NCI-H446 treated with DMSO at 0.1 percent for 48 hours (cell line): ENCODE measurements at regions not wholly inside any gene's neighbourhood (a gene's known extent, or its start where the extent isn't known, plus 50 kb on each side); places are given as distances from the start of the nearest gene placed in this dataset.

Experiments
- DNase-seq: peaks from one replicate; lab custom pipeline; 2025; lab: John Stamatoyannopoulos, UW

DNA sequence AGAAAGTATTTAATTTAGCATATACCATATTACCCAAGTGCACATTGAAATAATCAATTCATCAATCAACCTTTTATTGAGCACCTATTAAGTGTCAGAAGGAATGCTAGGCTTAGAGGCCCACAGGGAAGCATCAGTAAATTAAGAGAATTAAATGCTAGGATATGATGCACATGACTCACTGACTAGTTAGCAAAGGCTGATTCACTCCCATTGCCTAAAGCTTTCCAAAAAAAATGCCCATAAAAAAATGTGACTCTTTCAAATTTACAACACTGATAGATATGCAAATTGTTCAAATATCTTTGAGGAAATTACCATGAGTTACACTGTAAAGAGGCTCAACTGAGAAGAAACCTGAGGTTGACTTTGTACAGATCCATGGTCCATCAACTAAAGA lies 883.3 kb downstream of the CDH11 start:
- no peak for DNase-seq

GRCh38 chr16:64236316-64236715 lies 885.5 kb downstream of the CDH11 start:
- no peak for DNase-seq

- no peak for DNase-seq
These were observed 887.7 kb downstream of the CDH11 start for GRCh38 chr16:64234200-64234599.

DNA sequence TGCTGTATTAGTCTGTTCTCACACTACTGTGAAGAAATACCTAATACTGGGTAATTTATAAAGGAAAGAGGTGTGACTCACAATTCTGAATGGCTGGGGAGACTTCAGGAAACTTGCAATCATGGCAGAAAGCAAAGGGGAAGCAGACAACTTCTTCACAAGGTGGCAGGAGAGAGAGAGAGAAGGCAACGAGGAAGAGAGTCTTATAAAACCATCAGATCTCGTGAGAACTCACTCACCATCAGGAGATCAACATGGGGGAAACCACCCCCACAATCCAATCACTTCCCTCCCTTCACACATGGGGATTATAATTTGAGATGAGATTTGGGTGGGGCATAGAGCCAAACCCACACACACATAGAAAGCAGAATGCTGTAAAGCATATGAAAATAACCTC lies 896.2 kb downstream of the CDH11 start:
- DNase-seq = no peak

GRCh38 chr16:64225036-64225435 lies 896.8 kb downstream of the CDH11 start:
- no peak for DNase-seq

GRCh38 chr16:64217789-64218535 lies 903.9 kb downstream of the CDH11 start:
- no peak for DNase-seq

- DNase-seq = no peak
These were observed 906.1 kb downstream of the CDH11 start for GRCh38 chr16:64215730-64216129.

GRCh38 chr16:64211331-64211730 lies 910.5 kb downstream of the CDH11 start:
- no peak for DNase-seq

- no peak for DNase-seq
These were observed 915.0 kb downstream of the CDH11 start for GRCh38 chr16:64206862-64207261.

DNA sequence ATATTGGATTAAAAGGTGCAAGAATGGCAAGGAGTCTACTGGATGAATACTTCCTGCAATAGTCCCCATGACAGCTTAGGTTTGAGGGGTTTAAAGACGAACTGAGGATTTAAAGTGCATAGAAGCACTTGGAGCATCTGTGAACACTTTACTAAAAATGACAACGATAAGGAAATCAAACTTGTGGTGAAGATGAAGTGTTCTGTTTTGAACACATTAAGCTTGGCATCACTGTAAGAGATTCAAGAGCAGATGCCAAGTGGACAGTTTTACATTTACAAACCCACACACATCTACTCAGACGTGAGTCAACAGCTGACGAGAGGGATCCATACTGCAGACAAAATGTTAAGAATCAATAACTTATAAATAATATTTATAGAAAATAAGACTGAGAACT lies 918.7 kb downstream of the CDH11 start:
- no peak for DNase-seq

DNA sequence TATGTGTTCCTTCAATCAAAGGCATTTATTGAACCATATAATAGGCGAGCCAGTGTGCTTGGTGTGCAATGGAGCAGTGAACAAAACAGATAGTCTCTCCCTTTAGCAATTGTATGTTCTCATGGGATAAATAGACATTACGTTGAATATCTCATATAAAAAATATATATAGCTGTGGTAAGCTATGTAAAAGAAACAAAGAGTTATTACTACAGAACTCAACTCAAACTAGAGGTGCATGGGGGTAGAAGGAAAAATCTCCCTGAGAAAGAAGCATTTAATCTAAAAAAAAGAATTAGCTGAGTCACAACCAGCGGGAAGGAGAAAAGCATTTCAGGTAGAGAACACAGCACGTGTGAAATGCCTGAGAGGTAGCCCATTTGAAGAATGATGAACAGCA lies 919.3 kb downstream of the CDH11 start:
- DNase-seq = no peak

GRCh38 chr16:64196444-64196843 lies 925.4 kb downstream of the CDH11 start:
- no peak for DNase-seq

GRCh38 chr16:64185954-64186353 lies 935.9 kb downstream of the CDH11 start:
- no peak for DNase-seq

GRCh38 chr16:64184156-64184555 lies 937.7 kb downstream of the CDH11 start:
- DNase-seq = no peak

- no peak for DNase-seq
These were observed 938.9 kb downstream of the CDH11 start for GRCh38 chr16:64182985-64183384.

- no peak for DNase-seq
These were observed 940.5 kb downstream of the CDH11 start for GRCh38 chr16:64181271-64181925.

GRCh38 chr16:64180136-64180900 lies 941.5 kb downstream of the CDH11 start:
- no peak for DNase-seq

DNA sequence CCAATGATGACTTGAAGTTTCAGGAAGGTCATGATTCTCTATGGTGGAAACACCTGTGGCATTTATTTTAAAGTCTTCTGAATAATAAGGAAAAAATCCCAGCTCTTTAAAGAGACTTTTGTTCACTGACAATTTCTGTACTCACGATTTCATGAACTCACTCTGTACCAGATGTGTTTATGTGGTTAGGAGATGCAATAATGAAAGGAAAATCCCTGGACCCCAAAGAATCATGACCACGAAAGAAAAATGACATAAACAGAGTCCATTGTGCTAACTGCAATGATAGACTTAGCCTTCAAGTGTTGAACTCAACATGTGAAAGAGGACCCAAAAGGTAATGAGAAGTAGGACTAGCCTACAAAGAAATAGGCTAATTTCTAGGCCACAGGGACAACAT lies 947.5 kb downstream of the CDH11 start:
- no peak for DNase-seq

DNA sequence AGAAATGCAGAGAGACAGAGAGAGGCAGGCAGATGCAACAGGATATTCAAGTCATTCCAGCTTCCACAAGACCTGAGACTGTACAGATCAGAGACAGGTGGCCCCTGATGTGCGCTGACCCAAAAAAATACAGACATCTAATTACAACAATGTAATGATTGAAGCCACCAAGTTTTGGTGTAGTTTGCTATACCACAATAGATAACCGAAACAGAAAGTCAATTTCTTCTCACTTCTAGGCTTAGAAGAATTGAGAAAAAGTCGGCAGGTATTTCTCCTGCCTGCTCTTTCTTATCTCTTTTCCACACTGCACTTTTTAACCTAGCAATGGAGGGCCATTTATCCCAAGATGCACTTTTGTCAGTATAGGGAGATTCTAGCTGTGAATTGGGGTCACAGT lies 949.2 kb downstream of the CDH11 start:
- no peak for DNase-seq

- no peak for DNase-seq
These were observed 949.6 kb downstream of the CDH11 start for GRCh38 chr16:64172226-64172625.

GRCh38 chr16:64171632-64172031 lies 950.2 kb downstream of the CDH11 start:
- no peak for DNase-seq

DNA sequence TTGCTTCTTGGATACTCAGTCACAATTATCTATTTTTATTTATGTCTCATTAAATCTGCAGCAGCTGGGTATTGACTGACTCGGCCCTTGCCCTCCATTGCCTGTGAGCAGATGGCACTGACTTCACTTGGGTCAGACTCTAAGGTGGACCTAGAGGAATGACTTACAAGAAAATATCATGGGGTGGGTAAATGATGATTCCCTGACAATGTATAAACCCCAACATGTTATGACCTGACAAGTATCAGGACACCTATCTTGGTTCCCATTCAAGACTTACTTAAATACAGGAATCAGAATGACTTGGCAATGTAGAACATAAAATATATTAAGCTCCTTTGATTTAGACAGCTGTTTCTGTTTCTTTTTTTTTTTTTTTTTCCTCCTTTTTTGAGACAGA lies 953.5 kb downstream of the CDH11 start:
- no peak for DNase-seq

GRCh38 chr16:64167936-64168335 lies 953.9 kb downstream of the CDH11 start:
- no peak for DNase-seq
